ENCODE measurements at regions not wholly inside any gene's neighbourhood (a gene's known extent, or its start where the extent isn't known, plus 50 kb on each side); places are given as distances from the start of the nearest gene placed in this dataset.

DNA sequence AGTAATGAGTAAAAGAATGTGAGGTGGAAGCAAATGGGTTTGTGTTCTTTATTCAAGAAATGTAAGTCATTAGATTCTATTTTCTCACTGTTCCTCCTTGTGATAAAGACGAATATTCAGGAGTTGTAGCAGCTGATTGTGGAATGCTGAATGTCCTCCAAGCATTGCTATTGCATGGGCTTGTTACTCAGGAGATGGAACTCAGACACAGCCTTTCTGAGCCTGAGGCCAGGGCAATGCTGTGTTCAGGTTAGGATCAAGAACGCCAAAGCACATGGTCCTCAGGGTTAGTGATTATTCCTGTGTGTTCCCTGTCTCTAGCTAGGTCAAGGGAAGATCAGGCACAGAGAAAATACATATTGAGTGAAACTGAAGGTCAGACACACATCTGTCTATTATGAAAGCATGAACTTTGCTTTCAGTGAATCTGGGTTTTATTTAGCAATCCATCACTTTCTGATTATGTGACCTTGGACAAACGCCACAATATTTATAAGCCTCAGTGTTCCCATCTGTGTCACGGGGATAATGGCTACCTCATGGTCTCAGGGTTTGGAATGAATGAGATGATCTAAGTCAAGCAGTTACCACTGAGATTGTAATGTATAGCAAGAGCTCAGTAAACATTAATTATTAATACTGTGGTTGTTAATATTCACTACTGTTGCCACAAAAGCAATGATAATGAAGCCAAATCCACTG lies 426.8 kb upstream of the DYNLRB2 start:
- ChIA-PET POLR2A (no interaction called here), CTCF (no interaction called here)
- no peak for DNase-seq (ENCODE audit: extremely low spot score)
- TF ChIP-seq SUZ12 (IDR thresholded peaks at IDR 0.05) (no peak), FOXM1 (IDR thresholded peaks at IDR 0.05; ENCODE audit: borderline replicate concordance) (no peak), HDGF (IDR thresholded peaks at IDR 0.05; ENCODE audit: borderline replicate concordance) (no peak), FOXK2 (IDR thresholded peaks at IDR 0.05) (no peak), SP1 (IDR thresholded peaks at IDR 0.05) (no peak), ELF4 (IDR thresholded peaks at IDR 0.05) (no peak), LEF1 (IDR thresholded peaks at IDR 0.05; ENCODE audit: borderline replicate concordance) (no peak), BHLHE40 (IDR thresholded peaks at IDR 0.05; ENCODE audit: borderline replicate concordance) (no peak)
- TF ChIP-seq, protein P1, sequence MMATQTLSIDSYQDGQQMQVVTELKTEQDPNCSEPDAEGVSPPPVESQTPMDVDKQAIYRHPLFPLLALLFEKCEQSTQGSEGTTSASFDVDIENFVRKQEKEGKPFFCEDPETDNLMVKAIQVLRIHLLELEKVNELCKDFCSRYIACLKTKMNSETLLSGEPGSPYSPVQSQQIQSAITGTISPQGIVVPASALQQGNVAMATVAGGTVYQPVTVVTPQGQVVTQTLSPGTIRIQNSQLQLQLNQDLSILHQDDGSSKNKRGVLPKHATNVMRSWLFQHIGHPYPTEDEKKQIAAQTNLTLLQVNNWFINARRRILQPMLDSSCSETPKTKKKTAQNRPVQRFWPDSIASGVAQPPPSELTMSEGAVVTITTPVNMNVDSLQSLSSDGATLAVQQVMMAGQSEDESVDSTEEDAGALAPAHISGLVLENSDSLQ (IDR thresholded peaks at IDR 0.05) = no peak

GRCh38 chr16:80109581-80109980 lies 431.2 kb upstream of the DYNLRB2 start:
- no peak for DNase-seq (ENCODE audit: extremely low spot score)
- CTCF ChIA-PET = interaction anchor here (0.7 kb wide), 1 partner anchor 261 kb away, joined by 3 read pairs; no protein-coding TSS in a partner anchor
- TF ChIP-seq ARNT (IDR thresholded peaks at IDR 0.05) = no peak

GRCh38 chr16:80107900-80108299 lies 432.9 kb upstream of the DYNLRB2 start:
- ChIA-PET CTCF (no interaction called here), POLR2A (no interaction called here)
- no peak for TF ChIP-seq CTBP1 (IDR thresholded peaks at IDR 0.05; ENCODE audit: borderline replicate concordance)
- no peak for DNase-seq (ENCODE audit: extremely low spot score)

More at GRCh38 chr16:80109581-80109980, 431.2 kb upstream of the DYNLRB2 start:
- POLR2A ChIA-PET = no interaction called here

GRCh38 chr16:80105751-80106150 lies 435.0 kb upstream of the DYNLRB2 start:
- ChIA-PET POLR2A (no interaction called here), CTCF (no interaction called here)
- no peak for TF ChIP-seq SP1 (IDR thresholded peaks at IDR 0.05)
- no peak for TF ChIP-seq ELF4 (IDR thresholded peaks at IDR 0.05)
- no peak for TF ChIP-seq CTBP1 (IDR thresholded peaks at IDR 0.05; ENCODE audit: borderline replicate concordance)
- TF ChIP-seq SUZ12 (IDR thresholded peaks at IDR 0.05) = no peak
- TF ChIP-seq TARDBP (IDR thresholded peaks at IDR 0.05) = no peak
- TF ChIP-seq FOXA1 (IDR thresholded peaks at IDR 0.05) = no peak
- TF ChIP-seq FOXM1 (IDR thresholded peaks at IDR 0.05; ENCODE audit: borderline replicate concordance) = no peak
- TF ChIP-seq L3MBTL2 (conservative IDR thresholded peaks at IDR 0.05) = no peak
- no peak for TF ChIP-seq ZNF384 (IDR thresholded peaks at IDR 0.05)
- no peak for TF ChIP-seq FOXK2 (IDR thresholded peaks at IDR 0.05)
- TF ChIP-seq, protein P1 (IDR thresholded peaks at IDR 0.05) = no peak
- TF ChIP-seq LEF1 (IDR thresholded peaks at IDR 0.05; ENCODE audit: borderline replicate concordance) = no peak
- no peak for TF ChIP-seq BHLHE40 (IDR thresholded peaks at IDR 0.05; ENCODE audit: borderline replicate concordance)
- TF ChIP-seq ARNT (IDR thresholded peaks at IDR 0.05) = no peak
- no peak for DNase-seq (ENCODE audit: extremely low spot score)

DNA sequence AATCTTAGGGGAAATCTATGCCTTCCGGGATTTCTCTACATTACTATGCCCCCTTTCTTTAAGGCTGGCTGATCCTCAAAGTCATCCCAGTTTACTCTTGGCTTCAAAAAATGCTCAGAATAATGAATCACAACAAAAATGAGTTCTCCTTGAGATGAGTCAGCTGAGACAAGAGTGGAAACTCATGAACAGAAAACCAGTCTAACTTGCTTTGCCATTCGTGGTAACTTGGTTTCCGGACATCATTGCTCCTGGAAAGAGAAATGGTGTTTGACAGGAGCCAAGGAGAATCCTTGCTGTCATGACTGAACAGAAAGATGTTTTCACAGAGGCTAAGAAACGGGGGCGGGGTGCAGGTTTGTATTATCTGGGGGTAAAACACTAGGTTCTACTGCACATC lies 435.6 kb upstream of the DYNLRB2 start:
- CTCF ChIA-PET = no interaction called here
- POLR2A ChIA-PET = no interaction called here
- TF ChIP-seq FOXK2 (IDR thresholded peaks at IDR 0.05) (no peak), L3MBTL2 (conservative IDR thresholded peaks at IDR 0.05) (no peak), SP1 (IDR thresholded peaks at IDR 0.05) (no peak), ELF4 (IDR thresholded peaks at IDR 0.05) (no peak), HDGF (IDR thresholded peaks at IDR 0.05; ENCODE audit: borderline replicate concordance) (no peak), LEF1 (IDR thresholded peaks at IDR 0.05; ENCODE audit: borderline replicate concordance) (no peak), BHLHE40 (IDR thresholded peaks at IDR 0.05; ENCODE audit: borderline replicate concordance) (no peak), TARDBP (IDR thresholded peaks at IDR 0.05) (no peak), ZNF384 (IDR thresholded peaks at IDR 0.05) (no peak)
- DNase-seq (ENCODE audit: extremely low spot score) = no peak

DNA sequence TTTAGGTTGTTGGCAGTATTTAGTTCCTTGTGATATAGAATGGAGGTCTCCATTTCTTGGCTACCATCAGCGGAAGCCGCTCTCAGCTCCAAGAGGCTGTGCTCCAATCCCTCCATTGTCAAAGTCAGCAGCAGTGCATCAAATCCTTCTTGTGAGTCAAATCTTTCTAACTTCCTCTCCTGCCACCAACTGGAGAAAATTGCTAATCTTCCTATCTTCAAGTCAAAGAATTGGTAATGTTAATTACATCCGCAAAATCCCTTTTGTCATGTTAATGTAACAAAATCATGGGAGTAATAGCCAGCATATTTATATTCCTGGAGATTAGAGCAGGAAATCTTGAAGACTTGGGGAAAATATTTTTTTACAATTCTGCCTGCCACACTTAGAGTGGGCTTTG lies 436.4 kb upstream of the DYNLRB2 start:
- CTCF ChIA-PET = no interaction called here
- no peak for DNase-seq (ENCODE audit: extremely low spot score)
- TF ChIP-seq HDGF (IDR thresholded peaks at IDR 0.05; ENCODE audit: borderline replicate concordance) = no peak
- no peak for TF ChIP-seq FOXM1 (IDR thresholded peaks at IDR 0.05; ENCODE audit: borderline replicate concordance)
- no peak for TF ChIP-seq L3MBTL2 (conservative IDR thresholded peaks at IDR 0.05)
- TF ChIP-seq FOXK2 (IDR thresholded peaks at IDR 0.05) = no peak
- TF ChIP-seq ELF4 (IDR thresholded peaks at IDR 0.05) = no peak
- TF ChIP-seq ARNT (IDR thresholded peaks at IDR 0.05) = no peak
- TF ChIP-seq ZNF384 (IDR thresholded peaks at IDR 0.05) = no peak
- no peak for TF ChIP-seq SUZ12 (IDR thresholded peaks at IDR 0.05)
- no peak for TF ChIP-seq BHLHE40 (IDR thresholded peaks at IDR 0.05; ENCODE audit: borderline replicate concordance)
- POLR2A ChIA-PET = no interaction called here

GRCh38 chr16:80103463-80103862 lies 437.3 kb upstream of the DYNLRB2 start:
- ChIA-PET POLR2A (no interaction called here), CTCF (interaction anchor here (0.7 kb wide), 1 partner anchor 1542 kb away, joined by 3 read pairs; no protein-coding TSS in a partner anchor)
- no peak for DNase-seq (ENCODE audit: extremely low spot score)
- no peak for TF ChIP-seq FOXK2 (IDR thresholded peaks at IDR 0.05)
- no peak for TF ChIP-seq NFRKB (IDR thresholded peaks at IDR 0.05)
- no peak for TF ChIP-seq SUZ12 (IDR thresholded peaks at IDR 0.05)
- no peak for TF ChIP-seq SP1 (IDR thresholded peaks at IDR 0.05)
- no peak for TF ChIP-seq FOXM1 (IDR thresholded peaks at IDR 0.05; ENCODE audit: borderline replicate concordance)
- TF ChIP-seq, protein P1 (IDR thresholded peaks at IDR 0.05) = no peak
- TF ChIP-seq ELF4 (IDR thresholded peaks at IDR 0.05) = no peak
- no peak for TF ChIP-seq ZNF384 (IDR thresholded peaks at IDR 0.05)
- TF ChIP-seq FOXA1 (IDR thresholded peaks at IDR 0.05) = no peak
- TF ChIP-seq LEF1 (IDR thresholded peaks at IDR 0.05; ENCODE audit: borderline replicate concordance) = no peak
- no peak for TF ChIP-seq BHLHE40 (IDR thresholded peaks at IDR 0.05; ENCODE audit: borderline replicate concordance)
- no peak for TF ChIP-seq TARDBP (IDR thresholded peaks at IDR 0.05)
- no peak for TF ChIP-seq CTBP1 (IDR thresholded peaks at IDR 0.05; ENCODE audit: borderline replicate concordance)
- no peak for TF ChIP-seq HDGF (IDR thresholded peaks at IDR 0.05; ENCODE audit: borderline replicate concordance)
- no peak for TF ChIP-seq L3MBTL2 (conservative IDR thresholded peaks at IDR 0.05)
- TF ChIP-seq ARNT (IDR thresholded peaks at IDR 0.05) = no peak
